Activated effector memory CD4-positive, alpha-beta T cell treated with Interleukin-2 at 50 U/mL for 16 hours (primary cell): ENCODE measurements at regions not wholly inside any gene's neighbourhood (a gene's known extent, or its start where the extent isn't known, plus 50 kb on each side); places are given as distances from the start of the nearest gene placed in this dataset.
"Not testable (repeated sequence)": the region's sequence is repeated elsewhere in the genome, so short reads cannot be mapped to it uniquely, and the experiment has no call there.

Source experiments
- DNase-seq: peaks from one replicate; pipeline ENCODE4 v3.0.0-alpha.2; 2020

- no peak for DNase-seq
Observed at GRCh38 chr18:78876868-78877267, 102.8 kb upstream of the SALL3 start.

GRCh38 chr18:78878335-78878734, 101.3 kb upstream of the SALL3 start:
- no peak for DNase-seq

GRCh38 chr18:78879072-78879883, 100.3 kb upstream of the SALL3 start:
- not testable (repeated sequence) for DNase-seq

GRCh38 chr18:78882585-78882984, 97.0 kb upstream of the SALL3 start:
- DNase-seq: no peak

GRCh38 chr18:78883501-78883900, 96.1 kb upstream of the SALL3 start:
- DNase-seq: no peak

- DNase-seq: no peak
Observed at GRCh38 chr18:78884502-78884901, 95.1 kb upstream of the SALL3 start.

- DNase-seq: no peak
Observed at GRCh38 chr18:78889250-78889649, 90.4 kb upstream of the SALL3 start.

GRCh38 chr18:78890388-78890787, 89.2 kb upstream of the SALL3 start:
- DNase-seq: no peak

- DNase-seq: no peak
Observed at GRCh38 chr18:78891185-78891762, 88.3 kb upstream of the SALL3 start.

- DNase-seq: no peak
Observed at GRCh38 chr18:78892177-78892576, 87.4 kb upstream of the SALL3 start.

GRCh38 chr18:78892721-78893120, 86.9 kb upstream of the SALL3 start:
- DNase-seq: no peak

GRCh38 chr18:78893281-78894032, 86.2 kb upstream of the SALL3 start:
- DNase-seq: no peak

GRCh38 chr18:78894033-78894305, 85.6 kb upstream of the SALL3 start:
- no peak for DNase-seq

- no peak for DNase-seq
Observed at GRCh38 chr18:78895207-78896001, 84.2 kb upstream of the SALL3 start.

GRCh38 chr18:78896111-78896905, 83.3 kb upstream of the SALL3 start:
- DNase-seq: no peak

- DNase-seq: no peak
Observed at GRCh38 chr18:78898066-78898465, 81.6 kb upstream of the SALL3 start.

GRCh38 chr18:78898635-78899034, 81.0 kb upstream of the SALL3 start:
- DNase-seq: no peak

GRCh38 chr18:78899241-78899640, 80.4 kb upstream of the SALL3 start:
- DNase-seq: no peak

- no peak for DNase-seq
Observed at GRCh38 chr18:78900938-78901909, 78.4 kb upstream of the SALL3 start.

GRCh38 chr18:78901923-78902794, 77.5 kb upstream of the SALL3 start:
- DNase-seq: no peak
